Endothelial cell of umbilical vein (primary cell): ENCODE measurements at regions not wholly inside any gene's neighbourhood (a gene's known extent, or its start where the extent isn't known, plus 50 kb on each side); places are given as distances from the start of the nearest gene placed in this dataset.

Experiments used
- BruUV-seq: library from RNA; stranded (reverse); fragments of 400-500 nt; replicated peaks from 2 replicates; lab custom pipeline; 2021; lab: Mats Ljungman, UMichigan
- CTCF ChIA-PET: fragments of 300-600, 350-600 bp; sonication (Branson Sonifier 250); formaldehyde crosslinking; loops from one replicate; lab custom pipeline; 2021; ENCODE audit warnings: antibody characterized with exemption, inconsistent platforms; lab: Charles Lee
- POLR2A ChIA-PET: fragments of 300-600, 350-600 bp; sonication (Branson Sonifier 250); formaldehyde crosslinking; loops from one replicate; lab custom pipeline; 2021; ENCODE audit warnings: antibody characterized with exemption, inconsistent platforms; lab: Charles Lee
- DNase-seq: peaks from one replicate; pipeline ENCODE4 v3.0.0-alpha.2; 2011; ENCODE audit warnings: low read depth, low spot score
- FAIRE-seq: peaks from 2 replicates; lab custom pipeline; 2011; peaks lifted over from hg19 to GRCh38; lab: Jason Lieb, UNC
- H2AFZ ChIP-seq: 2 replicates; pipeline ENCODE4 v1.6.0; 2012; ENCODE audit warnings: low read depth, low read length, control low read depth, inconsistent platforms
- H3K27ac ChIP-seq: 2 replicates; pipeline ENCODE4 v1.5.1; 2011; ENCODE audit warnings: low read depth, mild to moderate bottlenecking, control low read depth, low read length, moderate library complexity; ENCODE audit not compliant: insufficient read depth
- H3K27me3 ChIP-seq, 2 experiments: 2 replicates each; pipeline versions ENCODE4 v1.6.0 to v1.6.1; 2011; ENCODE audit warnings: low read length in 2 of 2, mixed read lengths in 1 of 2; ENCODE audit not compliant: control insufficient read depth in 2 of 2, insufficient read depth in 2 of 2
- H3K36me3 ChIP-seq, 2 experiments: 2 replicates in 1 of 2; 3 replicates in 1 of 2; pipeline ENCODE4 v1.5.1; 2011; ENCODE audit warnings: low read length in 2 of 2, mild to moderate bottlenecking in 1 of 2, moderate library complexity in 1 of 2; ENCODE audit not compliant: control insufficient read depth in 2 of 2, insufficient read depth in 2 of 2; ENCODE audit errors: extremely low read depth in 1 of 2
- H3K4me1 ChIP-seq: 3 replicates; pipeline ENCODE4 v1.5.1; 2011; ENCODE audit warnings: mild to moderate bottlenecking, low read length; ENCODE audit not compliant: control insufficient read depth, insufficient read depth; ENCODE audit errors: extremely low read depth
- H3K4me2 ChIP-seq: 2 replicates; pipeline ENCODE4 v1.6.1; 2011; ENCODE audit warnings: low read length, control low read depth, mixed read lengths; ENCODE audit not compliant: insufficient read depth
- H3K4me3 ChIP-seq, 3 experiments: fragments of 200-600 bp in 1 of 3; sonication (generic), shearing (Covaris generic) in 1 of 3; replicated peaks in 1 of 3; 2 replicates each; pipeline ENCODE4 v1.5.1; 2011 to 2016; ENCODE audit warnings: control low read depth in 3 of 3, low read length in 3 of 3, mild to moderate bottlenecking in 2 of 3, inconsistent platforms in 1 of 3, low read depth in 1 of 3, moderate library complexity in 1 of 3; ENCODE audit not compliant: insufficient read depth in 1 of 3
- H3K79me2 ChIP-seq: 2 replicates; pipeline ENCODE4 v1.6.0; 2012; ENCODE audit warnings: low read length, inconsistent platforms; ENCODE audit not compliant: control insufficient read depth, insufficient read depth
- H3K9ac ChIP-seq: replicated peaks from 2 replicates; pipeline ENCODE3; 2011; ENCODE audit warnings: low read length, control low read depth; ENCODE audit not compliant: insufficient read depth; ENCODE audit errors: extremely low read depth
- H3K9me1 ChIP-seq: replicated peaks from 3 replicates; pipeline ENCODE4 v1.6.0; 2011; ENCODE audit warnings: mild to moderate bottlenecking, low read length; ENCODE audit not compliant: control insufficient read depth, insufficient read depth; ENCODE audit errors: extremely low read depth
- H3K9me3 ChIP-seq: replicated peaks from 2 replicates; pipeline ENCODE4 v1.5.1; 2012; ENCODE audit warnings: low read length, inconsistent platforms; ENCODE audit not compliant: control insufficient read depth, insufficient read depth
- H4K20me1 ChIP-seq: replicated peaks from 2 replicates; pipeline ENCODE3; 2011; ENCODE audit warnings: mild to moderate bottlenecking, low read length; ENCODE audit not compliant: control insufficient read depth, insufficient read depth; ENCODE audit errors: extremely low read depth
- CTCF ChIP-seq, 2 donors: IDR thresholded peaks; 1 replicate in 1 of 2; 2 replicates in 1 of 2; pipeline ENCODE4 v1.5.1; 2011; ENCODE audit warnings: low read length in 2 of 2, mild to moderate bottlenecking in 2 of 2, moderate library complexity in 2 of 2, control low read depth in 1 of 2, inconsistent platforms in 1 of 2, low read depth in 1 of 2; ENCODE audit not compliant: insufficient read depth in 1 of 2; ENCODE audit errors: extremely low read depth in 1 of 2
- EZH2 ChIP-seq: IDR thresholded peaks from 2 replicates; pipeline ENCODE4 v1.6.1; 2012; ENCODE audit warnings: borderline replicate concordance, low read depth, mild to moderate bottlenecking, moderate library complexity, low read length, inconsistent platforms; ENCODE audit not compliant: severe bottlenecking
- FOS ChIP-seq: IDR thresholded peaks from 2 replicates; pipeline ENCODE4 v1.6.1; 2011; ENCODE audit warnings: mild to moderate bottlenecking, low read length, moderate library complexity, borderline replicate concordance; ENCODE audit not compliant: insufficient read depth
- GATA2 ChIP-seq: IDR thresholded peaks from 2 replicates; pipeline ENCODE4 v1.7.0; 2011; ENCODE audit warnings: low read depth, mild to moderate bottlenecking, moderate library complexity, mixed read lengths, low read length; ENCODE audit not compliant: insufficient read length, insufficient read depth
- JUN ChIP-seq: IDR thresholded peaks from 2 replicates; pipeline ENCODE4 v1.6.1; 2011; ENCODE audit warnings: borderline replicate concordance, low read depth; ENCODE audit not compliant: insufficient read length, insufficient read depth
- MAX ChIP-seq: IDR thresholded peaks from 2 replicates; pipeline ENCODE4 v1.6.1; 2011; ENCODE audit not compliant: insufficient read depth, insufficient read length
- MYC ChIP-seq: IDR thresholded peaks from one replicate; pipeline ENCODE4 v1.6.1; 2011; ENCODE audit warnings: mild to moderate bottlenecking, low read depth, low read length
- POLR2A ChIP-seq: IDR thresholded peaks from 2 replicates; pipeline ENCODE4 v1.6.1; 2012; ENCODE audit warnings: low read depth, mild to moderate bottlenecking, control low read depth, low read length
- POLR2AphosphoS5 ChIP-seq: IDR thresholded peaks from 2 replicates; pipeline ENCODE4 v1.6.1; 2012; ENCODE audit warnings: low read depth, mild to moderate bottlenecking, control low read depth, low read length, moderate library complexity; ENCODE audit not compliant: insufficient read depth
- dilution Hi-C: fragments of 300-500 bp; cut with MboI; formaldehyde crosslinking; loops from one replicate; pipeline ENCODE4 v1.15.0; 2019; ENCODE audit warnings: low sequenced_read_pairs; ENCODE audit not compliant: extremely low pct_ligation_motif_present
- intact Hi-C: fragments of 100-400 bp; cut with micrococcal nuclease; formaldehyde crosslinking; loops from one replicate; pipeline ENCODE4 v1.10.0; 2022

DNA sequence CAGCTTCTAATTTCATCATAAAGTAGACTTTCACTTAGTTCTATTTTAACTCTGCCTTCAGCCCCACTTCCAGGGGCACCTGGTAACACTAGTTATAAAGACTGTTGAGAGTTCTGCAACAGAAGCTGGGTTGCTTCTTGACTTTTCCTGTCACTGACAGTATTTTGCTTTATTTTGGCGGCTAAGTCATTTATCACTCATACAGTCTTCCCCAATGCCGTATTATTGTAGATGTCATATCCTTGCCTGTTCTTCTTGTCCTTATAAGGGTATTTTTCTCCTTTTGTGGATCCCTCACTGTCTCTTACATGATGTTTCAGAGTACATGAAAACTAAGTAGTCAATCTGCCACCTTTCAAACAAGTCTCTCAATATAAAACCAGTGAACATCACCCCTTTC, 369.0 kb upstream of the PPP2R3A start:
- no peak overlapping the region for H3K27ac ChIP-seq
- H3K4me3 ChIP-seq: no peak overlapping the region
- intact Hi-C loops (no loop called here), dilution Hi-C loops (no loop called here)
- no peaks in the 10 kb centered on the region for H3K79me2 ChIP-seq
- no peak overlapping the region for H3K9ac ChIP-seq
- no TSS peak for BruUV-seq
- no peak for DNase-seq
- H4K20me1 ChIP-seq: no peaks in the 10 kb centered on the region
- H3K9me1 ChIP-seq: no peaks in the 10 kb centered on the region
- no peak overlapping the region for H2AFZ ChIP-seq
- no peaks in the 10 kb centered on the region for H3K36me3 ChIP-seq
- H3K9me3 ChIP-seq: no peaks in the 10 kb centered on the region
- no peaks in the 10 kb centered on the region for H3K4me1 ChIP-seq
- POLR2A ChIA-PET: no interaction called here
- no peak for TF ChIP-seq JUN
- no peak for TF ChIP-seq MYC
- no peak for TF ChIP-seq POLR2A
- TF ChIP-seq FOS: no peak
- no peak for TF ChIP-seq CTCF (IDR thresholded peaks at IDR 0.05; ENCODE audit: extremely low read depth in 1 of 2, insufficient read depth in 1 of 2, low read depth in 1 of 2, low read length in 2 of 2)
- no peak for TF ChIP-seq POLR2AphosphoS5
- TF ChIP-seq GATA2: no peak
- no peak for TF ChIP-seq MAX
- no peak for TF ChIP-seq EZH2
- no peaks in the 10 kb centered on the region for H3K27me3 ChIP-seq
- no peak overlapping the region for H3K4me2 ChIP-seq
- FAIRE-seq: no peak
- CTCF ChIA-PET: no interaction called here
